GM18519 (cell line): ENCODE measurements at regions not wholly inside any gene's neighbourhood (a gene's known extent, or its start where the extent isn't known, plus 50 kb on each side); places are given as distances from the start of the nearest gene placed in this dataset.

Source experiments
- ATAC-seq: cut with Tn5 transposase; IDR thresholded peaks from one replicate; pipeline ENCODE4 v1.9.1; 2021; ENCODE audit warnings: mild to moderate bottlenecking, moderate library complexity; ENCODE audit not compliant: unreplicated experiment, low FRiP score

DNA sequence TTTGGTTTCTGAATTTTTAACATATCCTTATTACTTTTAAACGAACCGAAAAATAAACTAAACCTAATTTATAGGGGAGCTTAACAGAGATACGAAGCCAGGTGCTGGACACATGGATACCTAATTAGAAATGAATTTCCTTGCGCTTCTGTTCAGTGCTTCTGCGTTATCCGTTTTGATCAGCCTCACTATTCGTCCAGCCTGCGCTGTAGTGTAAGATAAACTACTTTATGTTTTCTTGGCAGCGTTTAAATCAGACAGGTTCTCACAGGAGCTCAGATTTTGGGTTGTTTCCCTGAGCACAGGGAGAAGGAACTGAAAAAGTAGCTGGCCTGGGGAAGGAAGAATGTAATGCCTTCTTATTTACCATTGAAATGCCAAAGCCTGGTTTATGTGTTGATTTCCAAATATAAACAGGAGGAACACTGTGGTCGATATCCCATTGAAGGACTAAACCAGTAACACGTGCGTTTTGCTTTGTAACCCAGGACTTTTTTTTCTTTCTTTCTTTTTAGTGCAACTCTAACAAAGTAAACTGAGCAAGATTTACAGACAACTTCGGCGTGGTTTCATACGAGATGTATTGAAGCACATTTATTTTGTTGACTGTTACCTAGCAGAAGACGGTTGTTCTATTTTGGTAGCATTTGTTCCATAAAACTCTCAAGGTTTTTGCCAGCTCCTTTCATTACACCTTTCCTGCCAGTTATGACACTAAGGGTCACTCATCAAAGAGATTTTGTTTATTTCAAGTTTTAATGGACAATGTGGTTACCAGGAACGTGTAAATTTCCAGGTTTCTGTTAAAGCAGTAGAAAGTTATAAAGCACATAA, 214.8 kb upstream of the HEY2 start:
- no peak for ATAC-seq

DNA sequence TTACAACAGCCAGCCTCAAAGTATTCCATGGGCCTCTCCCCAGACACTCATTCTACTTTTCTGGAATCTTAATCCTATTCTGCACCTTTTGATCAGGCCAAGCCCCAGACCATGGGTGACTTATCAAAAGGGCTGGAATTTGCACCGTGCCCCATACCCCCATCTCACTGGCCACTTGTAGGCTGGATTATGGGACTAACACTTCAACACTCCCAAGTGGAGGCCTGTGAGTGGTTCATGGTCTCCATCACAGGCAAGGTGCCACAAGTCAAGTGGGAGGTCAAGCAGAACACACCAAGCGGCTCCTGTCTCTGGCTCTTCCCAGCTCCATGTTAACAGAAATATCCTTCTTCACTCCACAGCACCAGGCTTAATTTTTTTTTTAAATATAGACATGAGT, 212.3 kb upstream of the HEY2 start:
- ATAC-seq: no peak

DNA sequence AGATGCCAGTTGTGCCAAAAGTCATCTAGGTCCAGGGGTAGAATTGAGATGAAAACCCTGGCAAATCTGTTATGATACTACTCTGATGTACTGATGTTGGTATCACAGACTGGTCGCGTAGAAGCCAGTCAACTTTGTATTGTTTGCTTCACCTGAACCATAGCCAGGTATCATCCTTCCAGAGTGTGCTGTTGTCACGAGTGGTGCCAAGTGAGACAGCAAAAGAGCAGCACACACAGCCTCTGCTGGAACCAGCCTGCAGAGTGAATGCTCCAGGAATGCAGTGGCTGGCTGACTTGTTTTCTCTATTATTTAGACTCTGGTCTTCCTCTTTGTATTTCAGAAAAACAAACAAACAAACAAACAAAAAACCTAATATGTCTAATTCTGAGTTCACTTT, 209.5 kb upstream of the HEY2 start:
- ATAC-seq: no peak

DNA sequence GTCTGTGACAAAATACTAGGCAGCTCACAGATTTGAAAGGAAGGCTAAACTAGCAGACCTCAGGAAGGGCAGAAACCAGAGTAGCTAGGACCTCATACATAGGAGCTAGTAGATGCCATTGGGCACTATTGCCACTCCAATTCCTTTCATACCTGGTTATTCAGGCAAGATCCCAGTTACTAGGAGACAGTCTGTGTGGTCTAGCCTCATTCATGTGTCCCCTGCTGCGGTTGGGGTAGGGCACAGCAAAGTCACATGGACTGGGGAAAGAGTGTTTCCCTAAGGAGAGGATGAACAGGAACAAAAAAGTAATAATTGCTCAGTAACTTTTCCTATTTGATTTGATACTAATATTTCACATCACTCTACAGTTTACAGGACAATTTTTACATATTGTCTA, 204.6 kb upstream of the HEY2 start:
- ATAC-seq: no peak

DNA sequence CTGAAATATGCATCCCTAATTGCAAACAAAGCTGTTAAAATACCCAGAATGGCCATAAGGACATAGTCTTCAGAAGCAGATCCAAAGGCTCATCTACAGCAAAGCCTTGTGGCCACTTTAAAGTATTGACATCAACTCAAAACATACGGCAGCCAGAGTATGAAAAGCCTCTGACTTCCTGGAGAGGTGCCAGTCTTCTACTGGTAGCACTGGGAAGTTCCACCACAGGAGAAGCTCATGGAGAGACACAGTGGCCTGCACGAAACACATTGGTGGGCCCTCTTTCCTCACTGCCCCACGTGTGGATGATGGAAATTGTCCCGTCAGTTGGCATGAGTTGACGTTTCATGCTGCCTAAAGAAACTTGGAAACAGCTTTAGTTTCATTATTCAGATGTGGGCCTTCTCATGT, 202.6 kb upstream of the HEY2 start:
- ATAC-seq: no peak

DNA sequence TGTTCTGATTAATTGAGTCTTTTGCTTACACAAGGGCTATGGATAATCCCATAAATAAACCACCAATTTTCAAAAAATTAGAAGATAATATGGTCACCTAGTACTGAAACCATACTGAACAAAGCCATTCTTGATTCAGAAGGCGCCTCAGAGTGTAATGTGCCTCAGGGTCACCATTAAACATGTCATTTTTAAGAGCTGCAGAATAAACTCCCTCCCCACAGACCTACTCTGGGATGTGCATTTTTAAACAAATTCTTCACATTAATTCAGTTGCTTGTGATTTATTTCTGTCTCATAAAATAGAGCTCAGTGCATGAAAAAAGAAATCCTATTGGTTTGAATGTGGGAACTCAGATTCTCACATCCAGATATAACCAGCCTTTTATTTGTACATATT, 202.1 kb upstream of the HEY2 start:
- ATAC-seq: no peak

DNA sequence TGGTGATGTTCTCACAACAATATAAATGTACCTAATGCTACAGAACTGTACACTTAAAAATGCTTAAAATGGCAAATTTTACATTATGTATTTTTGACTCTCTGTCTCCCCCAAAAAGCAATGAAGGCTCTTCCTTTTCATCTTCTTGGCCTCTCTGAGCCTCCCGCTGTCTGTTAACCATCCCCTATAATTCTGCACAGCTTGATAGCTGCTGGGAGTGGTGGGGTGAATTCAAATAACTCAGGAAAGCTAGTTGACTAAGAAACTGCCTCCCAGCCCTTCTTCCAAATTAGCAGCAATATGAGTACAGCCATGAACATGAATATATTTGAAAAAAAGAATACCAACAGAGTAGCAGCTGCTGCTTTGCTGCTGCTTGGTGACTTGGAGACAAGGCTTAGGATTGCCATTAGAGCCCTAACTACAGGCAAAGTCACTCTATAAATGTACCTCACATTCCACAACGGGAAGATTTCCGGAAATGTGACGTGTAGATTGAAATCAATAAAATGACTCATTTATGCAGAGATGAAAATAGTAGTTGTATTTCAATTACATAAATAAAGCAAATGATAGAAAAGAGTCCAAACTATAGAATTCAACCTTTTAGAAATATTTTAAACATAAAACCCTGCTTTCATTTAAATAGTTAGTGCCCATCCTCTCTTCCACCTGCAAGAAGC, 200.1 kb upstream of the HEY2 start:
- ATAC-seq: no peak

DNA sequence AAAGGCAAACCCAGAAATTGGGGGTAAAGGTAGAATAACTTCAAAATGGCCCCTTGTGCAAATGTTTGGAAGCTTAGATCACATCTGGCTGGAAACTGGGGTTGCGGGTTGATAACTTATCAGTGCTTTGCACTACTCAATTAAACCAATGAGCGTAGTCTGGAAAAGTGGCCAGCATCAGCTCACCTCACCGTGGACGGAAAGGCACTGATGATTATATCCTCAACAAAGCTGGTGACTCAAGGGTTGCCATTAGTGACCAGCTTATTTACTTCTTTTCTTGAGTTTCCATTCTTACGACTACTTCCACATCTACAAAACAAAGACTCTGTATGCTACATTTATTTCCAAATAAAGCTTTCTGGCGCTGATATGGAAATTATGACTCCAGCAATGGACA, 198.5 kb upstream of the HEY2 start:
- ATAC-seq: no peak

DNA sequence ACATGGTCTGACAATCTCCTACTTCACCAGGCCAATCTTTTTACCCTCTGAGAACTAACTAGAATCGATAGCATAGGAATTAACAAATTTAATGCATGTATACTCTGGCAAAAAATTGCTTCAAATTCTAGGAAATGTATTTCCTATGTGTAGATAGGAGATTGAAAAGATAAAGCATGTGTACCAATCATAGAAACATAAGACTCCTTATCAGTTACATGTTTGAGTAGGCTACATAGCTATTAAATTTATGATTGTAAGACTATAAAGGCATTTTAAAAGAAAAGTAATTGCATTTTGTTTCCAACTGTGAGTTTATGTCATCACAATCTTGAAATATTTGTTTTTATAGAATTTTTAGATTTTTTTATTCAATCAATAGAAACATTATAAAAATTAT, 196.6 kb upstream of the HEY2 start:
- ATAC-seq: no peak

DNA sequence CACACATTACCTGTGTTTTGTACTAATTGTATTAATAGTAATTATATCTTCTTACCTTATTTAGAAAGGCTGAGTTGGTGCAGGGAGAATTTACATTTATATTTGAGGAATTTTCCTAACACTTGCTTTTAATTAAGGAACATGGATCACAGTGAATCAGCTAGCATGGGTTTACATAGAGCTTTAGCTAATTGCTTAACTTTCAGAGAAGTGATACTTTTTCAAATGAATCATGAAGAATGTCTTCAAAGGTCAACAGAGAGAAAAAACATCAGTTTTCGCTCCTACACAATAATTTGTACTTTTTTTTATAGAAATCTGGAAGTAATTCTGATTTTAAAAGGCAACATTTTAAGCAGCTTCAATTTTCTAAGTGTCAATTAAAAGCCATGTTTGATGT, 195.0 kb upstream of the HEY2 start:
- no peak for ATAC-seq

DNA sequence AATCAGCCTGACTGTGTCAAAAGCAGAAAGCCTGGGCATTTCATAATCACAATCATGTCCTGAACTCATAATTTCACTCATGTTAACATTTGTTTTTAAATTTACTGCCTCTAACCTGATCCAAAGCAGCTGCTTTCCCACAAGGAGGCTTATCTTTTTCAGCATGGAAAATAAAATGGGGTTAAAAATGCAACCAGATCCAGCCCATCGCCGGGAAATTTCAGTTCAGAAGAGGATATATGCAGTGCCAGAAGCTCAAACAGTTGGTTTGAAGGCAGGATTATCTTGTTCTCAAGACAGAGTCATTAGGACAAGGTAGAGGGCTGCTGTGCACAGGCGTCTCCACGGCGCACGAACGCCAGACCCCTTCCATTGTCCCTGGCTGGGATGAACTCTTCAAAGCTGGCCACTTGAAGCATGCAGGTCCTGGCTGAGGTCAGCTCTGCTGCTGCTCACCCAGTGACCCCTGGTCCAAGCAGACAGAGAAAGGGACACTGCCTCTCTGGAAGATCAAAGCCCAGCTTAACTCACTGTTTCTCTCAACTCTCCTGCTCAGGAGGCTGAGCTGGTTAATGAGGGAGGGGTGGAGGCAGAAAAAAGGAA, 191.1 kb upstream of the HEY2 start:
- ATAC-seq: no peak

DNA sequence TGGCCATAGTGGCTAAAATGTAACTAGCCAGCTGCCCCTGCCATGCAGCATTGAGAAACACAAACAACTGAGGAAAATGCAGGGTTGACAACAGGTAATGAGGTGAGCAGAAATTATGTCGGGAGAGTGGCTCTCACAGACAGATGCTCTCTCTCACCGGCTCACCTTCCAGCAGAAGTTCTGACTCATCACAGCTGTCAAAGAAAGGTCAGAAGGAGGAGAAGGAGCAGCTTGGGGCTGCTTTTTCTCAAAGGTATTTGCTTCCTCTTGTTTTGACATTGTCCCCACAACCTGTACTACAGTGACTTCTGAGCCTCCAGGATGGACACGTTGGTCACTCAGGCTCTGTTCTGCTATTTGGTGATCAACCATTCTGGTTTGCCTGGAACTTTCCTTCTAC, 190.5 kb upstream of the HEY2 start:
- ATAC-seq: no peak

DNA sequence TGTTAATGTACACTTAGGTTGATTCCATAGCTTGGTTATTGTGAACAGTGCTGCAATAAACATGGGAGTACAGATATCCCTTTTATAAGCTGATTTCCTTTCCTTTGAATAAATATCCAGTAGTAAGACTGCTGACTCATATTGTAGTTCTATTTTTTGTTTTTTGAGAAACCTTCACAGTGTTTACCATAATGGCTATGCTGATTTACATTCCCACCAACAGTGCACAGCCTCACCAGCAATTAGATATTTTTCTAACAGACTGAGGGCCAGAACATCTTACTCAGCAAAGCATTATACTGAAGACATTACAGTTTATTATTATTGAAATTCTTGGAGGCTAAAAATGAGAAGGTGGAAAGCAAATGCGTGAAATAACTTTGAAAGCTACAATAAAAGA, 187.3 kb upstream of the HEY2 start:
- no peak for ATAC-seq

DNA sequence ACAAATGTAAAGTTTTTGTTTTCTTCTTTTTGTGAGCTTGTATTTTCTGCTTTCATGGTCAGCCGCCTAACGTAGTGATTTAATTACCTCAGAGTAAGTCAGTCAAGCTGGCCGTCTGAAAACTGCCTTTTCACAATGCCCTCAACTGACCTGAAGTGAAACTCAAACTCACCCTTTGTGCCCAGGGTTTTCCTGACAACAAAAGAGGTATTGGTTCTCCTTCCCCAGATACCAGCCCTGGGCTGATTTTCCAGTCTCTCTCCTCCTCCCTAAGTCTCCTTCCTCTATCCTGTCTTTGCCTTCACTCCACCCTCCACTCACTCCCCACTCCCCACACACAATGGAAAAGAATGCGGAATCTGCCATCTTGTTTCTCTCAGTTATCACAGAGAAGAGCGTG, 184.5 kb upstream of the HEY2 start:
- ATAC-seq: no peak

DNA sequence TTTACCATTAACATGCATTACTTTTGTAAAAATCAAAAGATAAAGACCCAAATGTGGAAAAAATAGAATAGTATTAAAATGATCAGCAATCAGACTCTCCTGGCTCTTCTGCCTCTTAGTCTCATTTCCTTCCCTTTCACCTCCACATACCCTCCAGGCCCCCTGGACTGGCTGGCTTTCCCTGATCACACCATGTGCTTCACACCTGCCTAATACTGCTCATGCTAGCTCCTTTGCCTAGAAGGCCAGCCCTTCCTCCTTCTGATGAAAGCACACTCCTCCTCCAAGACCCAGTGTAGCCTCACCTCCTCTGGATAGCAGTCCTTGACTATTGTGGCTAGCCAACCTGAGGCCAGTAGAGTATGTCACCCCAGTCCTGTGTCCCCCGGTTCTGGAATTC, 182.0 kb upstream of the HEY2 start:
- ATAC-seq: no peak

DNA sequence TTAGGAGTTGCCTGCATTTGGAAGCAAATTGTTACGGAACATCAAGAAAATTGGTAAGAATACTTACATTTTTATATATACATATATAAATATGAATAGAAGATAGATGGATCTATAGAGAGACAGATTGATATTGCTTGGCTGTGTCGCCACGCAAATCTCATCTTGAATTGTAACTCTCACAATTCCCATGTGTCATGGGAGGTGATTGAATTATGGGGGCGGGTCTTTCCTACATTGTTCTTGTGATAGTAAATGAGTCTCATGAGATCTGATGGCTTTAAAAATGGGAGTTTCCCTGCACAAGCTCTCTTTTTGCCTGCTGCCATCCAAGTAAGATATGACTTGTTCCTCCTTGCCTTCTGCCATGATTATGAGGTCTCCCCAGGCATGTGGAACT, 180.8 kb upstream of the HEY2 start:
- ATAC-seq: no peak

DNA sequence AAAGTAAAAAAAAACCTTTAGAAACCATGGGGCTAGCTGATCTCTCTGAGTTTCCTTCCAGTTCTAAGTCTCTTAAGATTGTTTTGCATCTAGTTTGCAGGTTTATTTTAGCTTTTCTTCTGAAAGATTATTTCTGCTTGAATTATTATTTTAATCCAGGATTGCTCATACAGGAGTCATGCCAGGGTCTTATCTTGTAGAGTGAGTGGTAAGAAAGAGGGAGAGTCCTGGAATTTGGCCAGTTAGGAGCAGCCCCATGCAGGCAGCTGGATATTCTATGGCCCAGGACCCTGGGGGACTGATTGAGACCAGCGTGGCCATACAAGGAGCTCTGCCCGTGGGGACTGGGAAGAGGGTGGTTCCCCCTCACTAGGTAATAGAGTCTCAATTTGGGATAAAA, 178.9 kb upstream of the HEY2 start:
- ATAC-seq: no peak

DNA sequence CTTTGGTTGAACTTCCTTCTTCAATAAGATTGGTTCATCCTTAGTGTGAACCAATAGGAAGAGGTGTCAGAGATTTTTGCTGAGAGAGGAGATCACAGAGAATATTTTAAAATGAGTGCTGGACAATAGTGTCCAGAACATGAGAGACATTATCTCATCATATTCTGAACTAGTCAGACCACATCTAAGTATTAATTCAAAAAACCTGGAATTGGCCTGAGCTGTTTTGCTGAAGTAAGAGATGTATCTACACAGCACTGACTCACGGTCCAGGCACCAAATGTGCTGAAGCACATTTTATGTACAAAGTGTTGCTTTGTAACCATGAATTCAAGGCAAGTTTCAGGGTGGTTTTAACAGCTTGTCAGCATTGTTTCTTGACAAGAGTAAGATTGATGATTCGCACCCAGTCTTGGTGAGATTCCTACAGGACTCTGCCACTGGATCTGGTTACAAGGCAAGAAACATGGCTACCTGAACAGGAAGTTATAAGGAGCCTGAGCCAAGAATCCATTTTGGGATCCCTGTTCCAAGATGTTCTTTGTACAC, 178.2 kb upstream of the HEY2 start:
- ATAC-seq: no peak

DNA sequence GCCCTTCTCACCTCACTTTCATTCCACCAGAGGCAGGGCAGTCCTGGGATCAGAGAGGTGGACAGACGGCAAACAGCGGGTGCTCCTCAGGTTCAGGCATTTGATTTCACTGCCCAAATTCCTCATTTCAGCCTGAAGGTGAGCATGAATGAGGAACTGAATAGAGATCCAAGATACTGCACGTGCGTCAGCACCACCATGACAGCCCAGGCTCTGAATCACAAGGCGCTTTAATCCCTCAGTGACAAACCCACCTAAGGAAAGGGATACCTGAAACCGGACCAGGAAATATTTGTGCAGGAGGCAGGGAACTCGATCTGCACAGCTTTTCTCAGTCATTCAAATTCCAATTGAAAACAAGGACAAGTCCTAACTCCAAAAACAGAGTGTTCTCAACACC, 174.8 kb upstream of the HEY2 start:
- ATAC-seq: no peak

DNA sequence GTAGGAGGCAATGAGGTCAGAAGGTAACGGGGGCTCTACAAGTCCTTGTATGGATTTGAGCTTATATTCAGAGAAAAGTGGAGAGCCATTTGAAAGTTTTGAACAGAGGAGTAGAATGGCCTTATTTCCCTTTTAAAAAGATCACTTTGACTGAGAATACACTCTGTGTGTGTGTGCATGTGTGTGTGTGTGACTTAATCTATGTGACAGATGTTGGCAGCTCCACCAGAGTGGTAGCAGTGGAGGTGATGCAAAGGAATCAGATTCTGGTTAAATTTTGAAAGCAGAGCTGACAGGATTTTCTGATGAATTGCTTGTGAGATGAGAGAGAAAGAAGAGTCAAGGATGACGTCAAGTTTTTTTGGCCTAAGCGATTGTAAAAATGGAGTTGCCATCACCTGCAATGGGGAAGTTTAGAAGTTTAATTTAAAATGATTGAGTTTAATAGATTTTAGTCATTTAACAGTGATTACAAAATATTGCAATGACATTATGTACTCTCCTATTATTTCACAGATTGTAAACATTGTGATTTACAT, 172.2 kb upstream of the HEY2 start:
- ATAC-seq: no peak

DNA sequence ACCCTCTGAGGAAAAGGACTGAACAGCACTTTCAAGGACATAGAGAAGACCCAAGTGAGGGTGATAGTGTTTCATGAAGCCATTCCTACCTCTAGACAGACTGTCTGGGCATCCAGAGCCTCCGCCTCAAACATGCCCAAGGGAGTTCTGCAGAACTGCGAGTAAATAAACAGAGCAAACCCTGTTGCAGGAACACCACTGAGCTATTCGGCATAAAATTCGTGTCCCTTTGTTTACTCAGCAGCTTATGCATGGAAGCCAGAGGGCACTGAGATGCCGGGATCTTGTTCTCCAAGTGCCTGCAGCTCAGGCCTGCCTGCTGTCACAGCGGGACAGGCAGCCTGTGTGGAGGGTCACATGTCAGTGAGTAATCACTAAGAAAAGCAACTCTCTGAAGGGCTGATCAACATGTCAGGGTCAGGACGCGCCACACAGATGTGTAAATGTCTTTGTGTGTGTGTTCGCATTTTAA, 164.9 kb upstream of the HEY2 start:
- no peak for ATAC-seq
